PC-3 (cell line): ENCODE measurements at regions not wholly inside any gene's neighbourhood (a gene's known extent, or its start where the extent isn't known, plus 50 kb on each side); places are given as distances from the start of the nearest gene placed in this dataset.
"Not testable (repeated sequence)": the region's sequence is repeated elsewhere in the genome, so short reads cannot be mapped to it uniquely, and the experiment has no call there.

Experiments used
- ATAC-seq: fragments of 200-7000 bp; cut with Tn5 transposase; 2 replicates; pipeline ENCODE4 v1.9.1; 2020; ENCODE audit warnings: mild to moderate bottlenecking, moderate library complexity
- BruUV-seq: library from RNA; stranded (reverse); fragments of 400-500 nt; replicated peaks from 2 replicates; lab custom pipeline; 2021; lab: Mats Ljungman, UMichigan
- CTCF ChIA-PET: fragments of 300-600 bp; sonication (Branson Sonifier 250); formaldehyde crosslinking; loops from one replicate; lab custom pipeline; 2022; ENCODE audit warnings: antibody characterized with exemption; lab: Charles Lee
- POLR2A ChIA-PET: fragments of 300-600 bp; sonication (Branson Sonifier 250); formaldehyde crosslinking; loops from one replicate; lab custom pipeline; 2022; ENCODE audit warnings: antibody characterized with exemption; ENCODE audit not compliant: unreplicated experiment; lab: Charles Lee
- DNase-seq: peaks from one replicate; pipeline ENCODE4 v3.0.0-alpha.2; 2015
- H2AFZ ChIP-seq: fragments of 300-600 bp; sonication (generic); 2 replicates; pipeline ENCODE4 v1.6.0; 2016; ENCODE audit warnings: antibody characterized with exemption, low read length
- H3F3A ChIP-seq: fragments of 300-600 bp; sonication (generic); one replicate; pipeline ENCODE4 v1.6.0; 2017; ENCODE audit warnings: antibody characterized with exemption, low read length, control low read depth, mild to moderate bottlenecking; ENCODE audit not compliant: unreplicated experiment
- H3K27ac ChIP-seq: fragments of 300-600 bp; sonication (generic); 2 replicates; pipeline ENCODE4 v1.5.1; 2016; ENCODE audit warnings: mild to moderate bottlenecking, low read length
- H3K27me3 ChIP-seq: fragments of 300-600 bp; sonication (generic); 2 replicates; pipeline ENCODE4 v1.6.1; 2016; ENCODE audit warnings: low read length, mixed read lengths
- H3K36me3 ChIP-seq: fragments of 300-600 bp; sonication (generic); 2 replicates; pipeline ENCODE4 v1.6.1; 2016; ENCODE audit warnings: low read depth, mixed run types, low read length, mixed read lengths
- H3K4me1 ChIP-seq: fragments of 300-600 bp; sonication (generic); 2 replicates; pipeline ENCODE4 v1.5.1; 2016; ENCODE audit warnings: low read length; ENCODE audit not compliant: insufficient read depth
- H3K4me2 ChIP-seq: fragments of 300-600 bp; sonication (generic); 2 replicates; pipeline ENCODE4 v1.6.0; 2016; ENCODE audit warnings: low read length
- H3K4me3 ChIP-seq: fragments of 300-600 bp; sonication (generic); 2 replicates; pipeline ENCODE4 v1.5.1; 2016; ENCODE audit warnings: mild to moderate bottlenecking, low read length, mixed read lengths
- H3K79me2 ChIP-seq: fragments of 300-600 bp; sonication (generic); 2 replicates; pipeline ENCODE4 v1.6.1; 2017; ENCODE audit warnings: low read length, mixed read lengths
- H3K9ac ChIP-seq: fragments of 300-600 bp; sonication (generic); 2 replicates; pipeline ENCODE4 v1.6.0; 2016; ENCODE audit warnings: mild to moderate bottlenecking, low read length
- H3K9me2 ChIP-seq: fragments of 300-600 bp; sonication (generic); replicated peaks from 2 replicates; pipeline ENCODE4 v1.6.1; 2016; ENCODE audit warnings: mixed run types, low read length, mixed read lengths
- H3K9me3 ChIP-seq: fragments of 300-600 bp; sonication (generic); 2 replicates; pipeline ENCODE4 v1.6.1; 2016; ENCODE audit warnings: low read length, mixed read lengths
- H4K20me1 ChIP-seq: fragments of 300-600 bp; sonication (generic); 2 replicates; pipeline ENCODE4 v1.6.1; 2016; ENCODE audit warnings: low read length, mixed read lengths
- CTCF ChIP-seq: fragments of 300-600 bp; sonication (generic); conservative IDR thresholded peaks from 2 replicates; pipeline ENCODE4 v1.5.1; 2017; ENCODE audit warnings: antibody characterized with exemption, low read depth, mild to moderate bottlenecking, low read length
- EZH2 ChIP-seq: fragments of 300-600 bp; sonication (generic); IDR thresholded peaks from one replicate; pipeline ENCODE4 v1.6.1; 2017; ENCODE audit warnings: antibody characterized with exemption, mild to moderate bottlenecking, low read length; ENCODE audit not compliant: unreplicated experiment
- EZH2phosphoT487 ChIP-seq: fragments of 300-600 bp; sonication (generic); IDR thresholded peaks from 2 replicates; pipeline ENCODE4 v1.6.1; 2018; ENCODE audit warnings: mild to moderate bottlenecking, antibody characterized with exemption, low read length, borderline replicate concordance
- intact Hi-C: fragments of 100-400 bp; cut with micrococcal nuclease; formaldehyde crosslinking; loops from 2 replicates; pipeline ENCODE4 v1.9.0; 2023

DNA sequence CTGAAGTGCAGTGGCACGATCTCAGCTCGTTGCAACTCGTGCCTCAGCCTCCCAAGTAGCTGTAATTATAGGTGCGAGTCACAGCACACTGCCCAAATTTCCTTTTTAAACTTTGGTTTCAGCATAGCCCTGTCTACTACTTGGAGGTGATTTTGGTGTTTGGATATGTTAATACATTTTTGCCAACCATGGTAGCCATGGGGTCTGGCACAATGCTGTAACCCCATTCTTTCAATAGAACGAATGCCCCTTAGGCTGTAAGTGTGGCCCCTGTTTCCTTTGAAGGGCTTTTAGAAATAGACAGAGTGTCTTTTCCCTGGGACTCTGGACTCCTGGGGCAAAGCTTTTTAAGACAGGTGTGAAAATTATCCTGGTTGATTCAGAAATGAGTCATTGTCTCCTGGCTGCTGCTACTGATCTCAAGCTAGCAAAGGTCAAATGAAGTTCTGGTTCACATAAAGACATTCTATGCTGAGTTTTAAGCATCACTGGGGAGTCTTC lies 141.1 kb upstream of the RUNX1 start:
- no peaks in the 10 kb centered on the region for H3K9me2 ChIP-seq
- no peaks in the 10 kb centered on the region for H3K36me3 ChIP-seq
- H3K4me3 ChIP-seq: no peak overlapping the region
- no peak overlapping the region for H2AFZ ChIP-seq
- CTCF ChIA-PET: interaction anchor here (0.6 kb wide), 1 partner anchor 11 kb away, joined by 3 read pairs; no protein-coding TSS in a partner anchor
- no peak overlapping the region for H3K27ac ChIP-seq
- no peaks in the 10 kb centered on the region for H3K79me2 ChIP-seq
- intact Hi-C loops: no loop called here
- no peaks in the 10 kb centered on the region for H4K20me1 ChIP-seq
- TF ChIP-seq CTCF: no peak
- TF ChIP-seq EZH2phosphoT487: no peak
- TF ChIP-seq EZH2: no peak
- no peaks in the 10 kb centered on the region for H3K27me3 ChIP-seq
- peaks cover 14% of the 10 kb centered on the region; the same call in 1 of the 2 replicates for H3K4me1 ChIP-seq
- ATAC-seq (peak; percentile 64), DNase-seq (peak; percentile 45)
- H3F3A ChIP-seq: no peaks in the 10 kb centered on the region
- POLR2A ChIA-PET: interaction anchor here (0.6 kb wide), 1 partner anchor 301 kb away, joined by 4 read pairs; no protein-coding TSS in a partner anchor
- no peak overlapping the region for H3K9ac ChIP-seq
- no peaks in the 10 kb centered on the region for H3K9me3 ChIP-seq
- BruUV-seq: no TSS peak
- H3K4me2 ChIP-seq: no peak overlapping the region

DNA sequence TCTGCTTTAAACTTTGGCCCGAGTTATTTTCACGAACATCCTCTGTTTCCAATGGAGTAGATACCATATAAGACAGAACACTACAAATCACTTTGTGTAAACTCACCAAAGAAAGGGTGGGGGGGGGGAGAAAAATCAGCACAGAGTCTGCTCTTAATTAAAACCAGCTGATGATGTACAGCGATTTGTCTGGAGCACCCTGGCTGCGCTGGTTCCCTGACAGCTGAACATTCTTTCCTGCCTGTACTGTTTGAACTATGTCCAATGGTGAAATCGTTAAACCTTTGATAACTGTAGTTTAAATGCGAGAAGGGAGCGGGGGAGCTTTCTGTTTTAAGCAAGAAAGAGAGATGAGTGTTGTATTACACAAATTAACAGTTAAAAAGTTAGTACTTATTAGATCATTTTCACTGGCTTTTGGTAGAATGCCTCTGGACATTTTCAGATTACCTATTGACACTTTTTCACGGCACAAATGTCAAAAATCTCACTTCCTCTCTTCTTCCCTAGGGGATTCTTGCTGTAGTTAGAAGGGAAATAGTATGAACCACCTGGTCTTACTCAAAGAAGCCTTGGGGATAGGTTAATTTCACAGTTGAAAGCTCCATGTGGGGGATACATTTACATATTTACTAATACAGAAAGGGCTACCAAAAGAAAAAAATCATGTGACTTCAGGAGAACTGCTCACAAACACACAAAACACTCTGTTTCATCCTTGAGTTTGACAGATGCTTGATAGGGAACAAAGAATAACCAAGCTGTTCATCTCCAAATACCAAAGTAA lies 140.2 kb upstream of the RUNX1 start:
- Histone ChIP-seq H3K79me2 (no peaks in the 10 kb centered on the region), H3K27me3 (no peaks in the 10 kb centered on the region), H3K9me2 (no peaks in the 10 kb centered on the region), H3K36me3 (no peaks in the 10 kb centered on the region), H3K4me3 (no peak overlapping the region), H2AFZ (no peak overlapping the region), H3F3A (no peaks in the 10 kb centered on the region), H3K9me3 (no peaks in the 10 kb centered on the region), H3K27ac (no peak overlapping the region), H3K4me2 (no peak overlapping the region), H4K20me1 (no peaks in the 10 kb centered on the region), H3K4me1 (peaks cover 9% of the 10 kb centered on the region; the same call in 1 of the 2 replicates), H3K9ac (no peak overlapping the region)
- intact Hi-C loops: no loop called here
- TF ChIP-seq CTCF (no peak), EZH2phosphoT487 (no peak), EZH2 (no peak)
- no peak for ATAC-seq
- POLR2A ChIA-PET: no interaction called here
- no TSS peak for BruUV-seq
- DNase-seq: no peak
- CTCF ChIA-PET: interaction anchor here (0.6 kb wide), 1 partner anchor 53 kb away, joined by 3 read pairs; no protein-coding TSS in a partner anchor

DNA sequence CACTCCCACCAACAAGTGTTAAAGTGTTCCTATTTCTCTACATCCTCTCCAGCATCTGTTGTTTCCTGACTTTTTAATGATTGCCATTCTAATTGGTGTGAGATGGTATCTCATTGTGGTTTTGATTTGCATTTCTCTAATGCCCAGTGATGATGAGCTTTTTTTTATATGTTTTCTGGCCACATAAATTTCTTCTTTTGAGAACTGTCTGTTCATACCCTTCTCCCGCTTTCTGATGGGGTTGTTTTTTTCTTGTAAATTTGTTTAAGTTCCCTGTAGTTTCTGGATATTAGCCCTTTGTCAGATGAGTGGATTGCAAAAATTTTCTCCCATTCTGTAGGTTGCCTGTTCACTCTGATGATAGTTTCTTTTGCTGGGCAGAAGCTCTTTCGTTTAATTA lies 134.3 kb upstream of the RUNX1 start:
- H4K20me1 ChIP-seq, H3K79me2 ChIP-seq, POLR2A ChIA-PET, H3F3A ChIP-seq, H3K4me2 ChIP-seq, H3K36me3 ChIP-seq, H3K27ac ChIP-seq, DNase-seq, ATAC-seq, intact Hi-C loops, H3K27me3 ChIP-seq, H3K9me2 ChIP-seq, BruUV-seq, H3K9me3 ChIP-seq, CTCF ChIA-PET, H3K4me3 ChIP-seq, H3K9ac ChIP-seq, H2AFZ ChIP-seq: not testable (repeated sequence)
- H3K4me1 ChIP-seq: peaks cover 20% of the 10 kb centered on the region
